ENCODE measurements at regions not wholly inside any gene's neighbourhood (a gene's known extent, or its start where the extent isn't known, plus 50 kb on each side); places are given as distances from the start of the nearest gene placed in this dataset.

DNA sequence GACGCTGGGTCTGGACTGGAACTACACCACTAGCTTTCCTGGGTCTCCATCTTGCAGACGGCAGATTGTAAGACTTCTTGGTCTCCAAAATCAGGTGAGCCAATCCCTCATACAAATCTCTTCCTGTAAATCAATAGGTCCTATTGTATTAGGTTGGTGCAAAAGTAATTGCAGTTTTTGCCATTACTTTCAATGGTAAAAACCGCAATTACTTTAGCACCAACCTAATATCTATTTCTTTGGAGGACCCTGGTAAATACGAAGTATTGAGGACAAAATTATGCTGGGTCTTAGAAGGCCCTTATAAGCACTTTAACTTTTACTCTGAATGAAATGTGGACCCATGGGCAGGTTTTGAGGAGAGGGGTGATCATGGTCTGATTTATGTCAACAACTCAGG, 330.6 kb upstream of the C16orf82 start:
- no peak for TF ChIP-seq POLR2A (IDR thresholded peaks at IDR 0.05)
- TF ChIP-seq, protein P1, sequence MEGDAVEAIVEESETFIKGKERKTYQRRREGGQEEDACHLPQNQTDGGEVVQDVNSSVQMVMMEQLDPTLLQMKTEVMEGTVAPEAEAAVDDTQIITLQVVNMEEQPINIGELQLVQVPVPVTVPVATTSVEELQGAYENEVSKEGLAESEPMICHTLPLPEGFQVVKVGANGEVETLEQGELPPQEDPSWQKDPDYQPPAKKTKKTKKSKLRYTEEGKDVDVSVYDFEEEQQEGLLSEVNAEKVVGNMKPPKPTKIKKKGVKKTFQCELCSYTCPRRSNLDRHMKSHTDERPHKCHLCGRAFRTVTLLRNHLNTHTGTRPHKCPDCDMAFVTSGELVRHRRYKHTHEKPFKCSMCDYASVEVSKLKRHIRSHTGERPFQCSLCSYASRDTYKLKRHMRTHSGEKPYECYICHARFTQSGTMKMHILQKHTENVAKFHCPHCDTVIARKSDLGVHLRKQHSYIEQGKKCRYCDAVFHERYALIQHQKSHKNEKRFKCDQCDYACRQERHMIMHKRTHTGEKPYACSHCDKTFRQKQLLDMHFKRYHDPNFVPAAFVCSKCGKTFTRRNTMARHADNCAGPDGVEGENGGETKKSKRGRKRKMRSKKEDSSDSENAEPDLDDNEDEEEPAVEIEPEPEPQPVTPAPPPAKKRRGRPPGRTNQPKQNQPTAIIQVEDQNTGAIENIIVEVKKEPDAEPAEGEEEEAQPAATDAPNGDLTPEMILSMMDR (IDR thresholded peaks at IDR 0.05) = no peak
- no peaks in the 10 kb centered on the region for H3K27me3 ChIP-seq
- DNase-seq = no peak
- no peak overlapping the region for H3K27ac ChIP-seq
- no peaks in the 10 kb centered on the region for H3K36me3 ChIP-seq
- no peaks in the 10 kb centered on the region for H3K9me3 ChIP-seq
- no peak overlapping the region for H3K4me3 ChIP-seq
- no peaks in the 10 kb centered on the region for H3K4me1 ChIP-seq

DNA sequence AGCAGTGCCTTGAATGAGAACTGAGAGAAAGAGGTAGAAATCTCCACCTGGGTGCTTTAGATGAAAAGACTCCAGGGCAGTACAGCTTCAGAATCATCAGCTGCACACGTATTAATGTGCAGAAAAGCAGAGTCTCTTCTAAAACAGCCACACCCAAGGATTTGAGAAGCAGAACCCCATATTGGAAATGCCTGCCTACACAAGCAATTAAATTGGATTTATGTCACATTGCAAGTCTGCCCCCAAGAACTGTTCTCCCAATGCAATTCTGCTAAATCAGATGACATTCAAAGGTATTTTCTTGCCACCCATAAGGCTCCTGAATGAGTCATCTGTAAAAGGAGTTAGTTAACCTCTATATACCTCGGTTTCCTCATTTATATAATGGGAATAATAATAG, 326.0 kb upstream of the C16orf82 start:
- no peak for DNase-seq
- Histone ChIP-seq H3K27ac (no peak overlapping the region), H3K4me1 (no peaks in the 10 kb centered on the region), H3K36me3 (no peaks in the 10 kb centered on the region), H3K4me3 (no peak overlapping the region), H3K9me3 (no peaks in the 10 kb centered on the region), H3K27me3 (no peaks in the 10 kb centered on the region)
- TF ChIP-seq POLR2A (IDR thresholded peaks at IDR 0.05) = no peak
- TF ChIP-seq, protein P1 (IDR thresholded peaks at IDR 0.05) = no peak

DNA sequence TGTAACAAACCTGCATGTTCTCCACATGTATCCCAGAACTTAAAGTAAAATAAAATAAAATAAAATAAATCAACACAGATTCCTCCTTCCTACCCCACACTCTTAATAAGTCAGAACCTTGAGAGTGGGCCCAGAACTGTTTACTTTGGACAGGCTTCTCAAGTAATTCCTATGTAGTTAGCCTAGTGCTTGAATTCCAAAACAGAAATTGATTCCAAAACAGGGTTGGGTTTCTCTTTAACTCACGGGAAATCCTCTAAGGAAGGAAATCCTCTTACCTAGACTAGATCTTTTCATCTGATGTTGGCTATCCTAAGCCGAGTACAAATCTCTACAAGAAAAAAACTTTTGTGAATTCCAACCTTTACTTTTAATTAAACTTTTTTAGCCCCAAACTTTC, 324.7 kb upstream of the C16orf82 start:
- no peaks in the 10 kb centered on the region for H3K36me3 ChIP-seq
- no peak for DNase-seq
- TF ChIP-seq POLR2A (IDR thresholded peaks at IDR 0.05) = no peak
- TF ChIP-seq, protein P1 (IDR thresholded peaks at IDR 0.05) = no peak
- H3K27ac ChIP-seq = no peak overlapping the region
- no peaks in the 10 kb centered on the region for H3K27me3 ChIP-seq
- H3K4me1 ChIP-seq = no peaks in the 10 kb centered on the region
- no peak overlapping the region for H3K4me3 ChIP-seq
- no peaks in the 10 kb centered on the region for H3K9me3 ChIP-seq

DNA sequence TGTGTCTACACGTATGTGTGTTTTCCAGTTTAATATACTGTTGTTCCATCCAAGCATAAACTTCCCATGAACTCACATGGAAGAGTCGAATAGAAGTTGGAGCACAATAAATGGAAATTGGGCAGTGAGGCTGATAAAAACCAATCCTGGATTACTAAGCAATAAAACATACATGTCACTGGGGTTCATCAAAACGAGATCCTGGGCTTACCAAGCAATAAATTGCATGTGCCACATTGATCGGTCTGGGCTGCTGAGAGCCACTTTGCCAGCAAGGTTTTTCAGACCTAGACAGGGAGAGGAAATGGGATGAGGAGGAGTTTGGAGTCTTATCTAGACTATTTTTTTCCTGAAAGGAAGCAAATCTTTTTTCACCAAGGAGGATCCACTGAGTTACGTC, 322.3 kb upstream of the C16orf82 start:
- TF ChIP-seq, protein P1 (IDR thresholded peaks at IDR 0.05) = no peak
- no peak for TF ChIP-seq POLR2A (IDR thresholded peaks at IDR 0.05)
- no peaks in the 10 kb centered on the region for H3K4me1 ChIP-seq
- no peak overlapping the region for H3K4me3 ChIP-seq
- no peaks in the 10 kb centered on the region for H3K27me3 ChIP-seq
- DNase-seq = no peak
- H3K36me3 ChIP-seq = no peaks in the 10 kb centered on the region
- no peaks in the 10 kb centered on the region for H3K9me3 ChIP-seq
- H3K27ac ChIP-seq = no peak overlapping the region

DNA sequence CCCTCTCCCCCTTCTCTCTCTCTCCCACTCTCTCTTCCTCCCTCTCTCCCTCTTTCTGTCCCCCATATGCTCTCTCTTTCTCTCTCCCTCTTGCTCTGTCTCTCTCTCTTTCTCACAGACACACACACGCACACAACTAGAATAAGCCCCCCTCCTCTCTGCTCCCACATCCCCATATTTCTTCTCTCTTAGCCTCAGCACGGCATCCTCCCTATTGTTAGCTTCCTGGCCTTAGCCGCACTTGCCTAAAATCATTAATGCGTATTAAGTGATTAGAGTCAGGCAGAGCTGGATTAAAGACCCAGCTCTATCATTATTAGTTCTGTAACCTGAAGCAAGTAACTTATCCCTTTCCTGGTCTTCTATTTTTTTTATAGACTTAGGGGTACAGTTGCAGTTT, 319.0 kb upstream of the C16orf82 start:
- TF ChIP-seq, protein P1 (IDR thresholded peaks at IDR 0.05) = no peak
- no peak for TF ChIP-seq POLR2A (IDR thresholded peaks at IDR 0.05)
- Histone ChIP-seq H3K27me3 (no peaks in the 10 kb centered on the region), H3K36me3 (no peaks in the 10 kb centered on the region), H3K4me1 (no peaks in the 10 kb centered on the region), H3K4me3 (no peak overlapping the region), H3K9me3 (no peaks in the 10 kb centered on the region), H3K27ac (no peak overlapping the region)
- DNase-seq = no peak

DNA sequence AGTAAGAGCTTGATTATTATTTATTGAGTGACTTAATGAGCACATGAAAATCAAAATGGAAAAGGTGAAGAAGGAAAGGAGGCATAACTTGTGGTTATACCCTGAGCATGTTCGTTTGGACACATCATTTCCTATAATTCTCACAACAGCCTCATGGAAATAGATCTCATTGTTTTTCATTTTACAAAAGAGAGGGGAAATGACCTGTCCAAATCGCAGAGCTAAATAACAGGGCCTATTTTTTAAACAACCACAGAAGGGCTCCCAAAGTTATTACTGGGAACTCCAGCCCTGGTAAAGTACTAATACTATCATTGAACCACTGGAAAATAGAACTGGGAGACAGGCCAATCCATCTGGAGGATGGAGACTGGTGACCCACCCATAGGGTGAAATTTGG, 317.7 kb upstream of the C16orf82 start:
- Histone ChIP-seq H3K9me3 (no peaks in the 10 kb centered on the region), H3K4me1 (no peaks in the 10 kb centered on the region), H3K36me3 (no peaks in the 10 kb centered on the region), H3K27me3 (no peaks in the 10 kb centered on the region), H3K27ac (no peak overlapping the region), H3K4me3 (no peak overlapping the region)
- DNase-seq = no peak
- no peak for TF ChIP-seq POLR2A (IDR thresholded peaks at IDR 0.05)
- TF ChIP-seq, protein P1 (IDR thresholded peaks at IDR 0.05) = no peak
